ENCODE measurements at regions not wholly inside any gene's neighbourhood (a gene's known extent, or its start where the extent isn't known, plus 50 kb on each side); places are given as distances from the start of the nearest gene placed in this dataset.
"Not testable (repeated sequence)": the region's sequence is repeated elsewhere in the genome, so short reads cannot be mapped to it uniquely, and the experiment has no call there.

GRCh38 chr14:106269029-106269428 is 742.6 kb downstream of the TMEM121 start:
- Histone ChIP-seq H3K4me1 (ENCODE audit: control insufficient read depth in 4 of 4, insufficient read depth in 4 of 4, low read length in 3 of 4) (no peaks in the 10 kb centered on the region), H3K27ac (ENCODE audit: low read depth in 1 of 2, low read length in 2 of 2) (no peak overlapping the region), H3K9ac (ENCODE audit: low read depth in 1 of 2, low read length in 2 of 2) (no peak overlapping the region), H3K9me3 (ENCODE audit: control insufficient read depth in 4 of 4, low read length in 3 of 4) (peaks cover 0 to 6% (median 0%) of the 10 kb centered on the region in 4 donors), H3K27me3 (ENCODE audit: control insufficient read depth in 4 of 4, insufficient read depth in 4 of 4, low read length in 3 of 4) (peaks cover 0 to 23% (median 7%) of the 10 kb centered on the region in 4 donors), H3K36me3 (ENCODE audit: control insufficient read depth in 4 of 4, insufficient read depth in 3 of 4, low read depth in 1 of 4, low read length in 3 of 4) (no peaks in the 10 kb centered on the region), H3K4me3 (ENCODE audit: low read depth in 1 of 3, low read length in 3 of 3) (no peak overlapping the region)
- TF ChIP-seq, protein P1, sequence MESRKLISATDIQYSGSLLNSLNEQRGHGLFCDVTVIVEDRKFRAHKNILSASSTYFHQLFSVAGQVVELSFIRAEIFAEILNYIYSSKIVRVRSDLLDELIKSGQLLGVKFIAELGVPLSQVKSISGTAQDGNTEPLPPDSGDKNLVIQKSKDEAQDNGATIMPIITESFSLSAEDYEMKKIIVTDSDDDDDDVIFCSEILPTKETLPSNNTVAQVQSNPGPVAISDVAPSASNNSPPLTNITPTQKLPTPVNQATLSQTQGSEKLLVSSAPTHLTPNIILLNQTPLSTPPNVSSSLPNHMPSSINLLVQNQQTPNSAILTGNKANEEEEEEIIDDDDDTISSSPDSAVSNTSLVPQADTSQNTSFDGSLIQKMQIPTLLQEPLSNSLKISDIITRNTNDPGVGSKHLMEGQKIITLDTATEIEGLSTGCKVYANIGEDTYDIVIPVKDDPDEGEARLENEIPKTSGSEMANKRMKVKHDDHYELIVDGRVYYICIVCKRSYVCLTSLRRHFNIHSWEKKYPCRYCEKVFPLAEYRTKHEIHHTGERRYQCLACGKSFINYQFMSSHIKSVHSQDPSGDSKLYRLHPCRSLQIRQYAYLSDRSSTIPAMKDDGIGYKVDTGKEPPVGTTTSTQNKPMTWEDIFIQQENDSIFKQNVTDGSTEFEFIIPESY (IDR thresholded peaks at IDR 0.05) = no peak
- TF ChIP-seq YY1 (IDR thresholded peaks at IDR 0.05) = no peak
- TF ChIP-seq FOXA1 (IDR thresholded peaks at IDR 0.05) = no peak
- TF ChIP-seq FOXA2 (IDR thresholded peaks at IDR 0.05) = no peak
- TF ChIP-seq GABPA (IDR thresholded peaks at IDR 0.05 in 1 of 2, conservative IDR thresholded peaks at IDR 0.05 in 1 of 2) = no peak
- TF ChIP-seq ATF3 (IDR thresholded peaks at IDR 0.05) = no peak
- no peak for TF ChIP-seq EGR1 (IDR thresholded peaks at IDR 0.05; ENCODE audit: low read depth in 2 of 2)
- TF ChIP-seq HNF4A (conservative IDR thresholded peaks at IDR 0.05) = no peak
- TF ChIP-seq, protein P2, sequence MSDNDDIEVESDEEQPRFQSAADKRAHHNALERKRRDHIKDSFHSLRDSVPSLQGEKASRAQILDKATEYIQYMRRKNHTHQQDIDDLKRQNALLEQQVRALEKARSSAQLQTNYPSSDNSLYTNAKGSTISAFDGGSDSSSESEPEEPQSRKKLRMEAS (IDR thresholded peaks at IDR 0.05) = no peak
- no peak for TF ChIP-seq NR2F2 (IDR thresholded peaks at IDR 0.05)
- TF ChIP-seq TAF1 (conservative IDR thresholded peaks at IDR 0.05) = no peak
- TF ChIP-seq JUND (IDR thresholded peaks at IDR 0.05) = no peak
- no peak for TF ChIP-seq RXRA (IDR thresholded peaks at IDR 0.05)
- no peak for TF ChIP-seq RAD21 (IDR thresholded peaks at IDR 0.05)
- DNase-seq (ENCODE audit: low spot score) = no peak
- WGBS = 54% methylated on average over 2 of the region's 2 CpGs

GRCh38 chr14:106269451-106270204 is 743.2 kb downstream of the TMEM121 start:
- no peak overlapping the region for H3K9ac ChIP-seq (ENCODE audit: low read depth in 1 of 2, low read length in 2 of 2)
- peaks cover 0 to 17% (median 5%) of the 10 kb centered on the region in 4 donors for H3K27me3 ChIP-seq (ENCODE audit: control insufficient read depth in 4 of 4, insufficient read depth in 4 of 4, low read length in 3 of 4)
- H3K4me1 ChIP-seq (ENCODE audit: control insufficient read depth in 4 of 4, insufficient read depth in 4 of 4, low read length in 3 of 4) = no peaks in the 10 kb centered on the region
- no peaks in the 10 kb centered on the region for H3K36me3 ChIP-seq (ENCODE audit: control insufficient read depth in 4 of 4, insufficient read depth in 3 of 4, low read depth in 1 of 4, low read length in 3 of 4)
- TF ChIP-seq FOXA1 (IDR thresholded peaks at IDR 0.05) (no peak), GABPA (IDR thresholded peaks at IDR 0.05 in 1 of 2, conservative IDR thresholded peaks at IDR 0.05 in 1 of 2) (no peak), EGR1 (IDR thresholded peaks at IDR 0.05; ENCODE audit: low read depth in 2 of 2) (no peak)
- TF ChIP-seq, protein P3, sequence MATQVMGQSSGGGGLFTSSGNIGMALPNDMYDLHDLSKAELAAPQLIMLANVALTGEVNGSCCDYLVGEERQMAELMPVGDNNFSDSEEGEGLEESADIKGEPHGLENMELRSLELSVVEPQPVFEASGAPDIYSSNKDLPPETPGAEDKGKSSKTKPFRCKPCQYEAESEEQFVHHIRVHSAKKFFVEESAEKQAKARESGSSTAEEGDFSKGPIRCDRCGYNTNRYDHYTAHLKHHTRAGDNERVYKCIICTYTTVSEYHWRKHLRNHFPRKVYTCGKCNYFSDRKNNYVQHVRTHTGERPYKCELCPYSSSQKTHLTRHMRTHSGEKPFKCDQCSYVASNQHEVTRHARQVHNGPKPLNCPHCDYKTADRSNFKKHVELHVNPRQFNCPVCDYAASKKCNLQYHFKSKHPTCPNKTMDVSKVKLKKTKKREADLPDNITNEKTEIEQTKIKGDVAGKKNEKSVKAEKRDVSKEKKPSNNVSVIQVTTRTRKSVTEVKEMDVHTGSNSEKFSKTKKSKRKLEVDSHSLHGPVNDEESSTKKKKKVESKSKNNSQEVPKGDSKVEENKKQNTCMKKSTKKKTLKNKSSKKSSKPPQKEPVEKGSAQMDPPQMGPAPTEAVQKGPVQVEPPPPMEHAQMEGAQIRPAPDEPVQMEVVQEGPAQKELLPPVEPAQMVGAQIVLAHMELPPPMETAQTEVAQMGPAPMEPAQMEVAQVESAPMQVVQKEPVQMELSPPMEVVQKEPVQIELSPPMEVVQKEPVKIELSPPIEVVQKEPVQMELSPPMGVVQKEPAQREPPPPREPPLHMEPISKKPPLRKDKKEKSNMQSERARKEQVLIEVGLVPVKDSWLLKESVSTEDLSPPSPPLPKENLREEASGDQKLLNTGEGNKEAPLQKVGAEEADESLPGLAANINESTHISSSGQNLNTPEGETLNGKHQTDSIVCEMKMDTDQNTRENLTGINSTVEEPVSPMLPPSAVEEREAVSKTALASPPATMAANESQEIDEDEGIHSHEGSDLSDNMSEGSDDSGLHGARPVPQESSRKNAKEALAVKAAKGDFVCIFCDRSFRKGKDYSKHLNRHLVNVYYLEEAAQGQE (IDR thresholded peaks at IDR 0.05) = no peak
- no peak overlapping the region for H3K27ac ChIP-seq (ENCODE audit: low read depth in 1 of 2, low read length in 2 of 2)
- WGBS = 67% methylated on average over 12 of the region's 12 CpGs
- no peak for DNase-seq (ENCODE audit: low spot score)
- peaks cover 0 to 6% (median 0%) of the 10 kb centered on the region in 4 donors for H3K9me3 ChIP-seq (ENCODE audit: control insufficient read depth in 4 of 4, low read length in 3 of 4)
- no peak overlapping the region for H3K4me3 ChIP-seq (ENCODE audit: low read depth in 1 of 3, low read length in 3 of 3)

DNA sequence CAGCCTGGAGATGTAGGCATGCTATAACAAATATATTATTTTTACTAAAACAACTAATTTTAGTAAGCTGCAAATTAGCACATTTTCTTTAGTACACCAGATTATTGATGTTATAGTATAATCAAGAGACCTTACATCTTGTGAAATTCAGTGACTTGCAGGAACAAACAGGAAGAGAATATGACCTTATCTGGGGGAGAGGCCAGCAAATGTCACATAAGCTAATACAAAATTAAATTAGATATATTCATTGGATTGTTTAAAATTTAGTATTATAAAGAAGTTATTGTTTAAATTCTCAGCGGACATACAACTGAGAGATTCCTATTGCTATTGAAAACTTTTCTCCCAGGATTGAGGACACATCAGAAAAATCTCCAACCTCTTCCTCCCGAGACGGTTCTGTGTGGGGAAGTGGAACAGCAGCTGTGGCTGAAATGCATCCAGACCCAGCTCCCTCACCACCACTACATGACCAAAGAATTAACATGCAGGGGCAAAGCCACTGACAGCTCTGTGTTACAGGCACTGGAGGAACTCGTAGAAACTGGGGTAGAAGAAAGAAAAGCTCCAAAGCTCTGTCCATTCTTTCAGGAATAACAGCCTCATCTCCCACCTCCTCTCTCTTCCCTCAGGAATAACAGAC is 744.2 kb downstream of the TMEM121 start:
- H3K27me3 ChIP-seq (ENCODE audit: control insufficient read depth in 4 of 4, insufficient read depth in 4 of 4, low read length in 3 of 4) = peaks cover 0 to 15% (median 4%) of the 10 kb centered on the region in 4 donors
- not testable (repeated sequence) for H3K4me3 ChIP-seq (ENCODE audit: low read depth in 1 of 3, low read length in 3 of 3); H3K27ac ChIP-seq (ENCODE audit: low read depth in 1 of 2, low read length in 2 of 2); H3K9ac ChIP-seq (ENCODE audit: low read depth in 1 of 2, low read length in 2 of 2); H3K4me1 ChIP-seq (ENCODE audit: control insufficient read depth in 4 of 4, insufficient read depth in 4 of 4, low read length in 3 of 4); H3K9me3 ChIP-seq (ENCODE audit: control insufficient read depth in 4 of 4, low read length in 3 of 4); DNase-seq (ENCODE audit: low spot score); H3K36me3 ChIP-seq (ENCODE audit: control insufficient read depth in 4 of 4, insufficient read depth in 3 of 4, low read depth in 1 of 4, low read length in 3 of 4)
- WGBS = 44% methylated on average over 3 of the region's 4 CpGs
